ENCODE measurements at regions not wholly inside any gene's neighbourhood (a gene's known extent, or its start where the extent isn't known, plus 50 kb on each side); places are given as distances from the start of the nearest gene placed in this dataset.

- no peak overlapping the region for H3K56ac ChIP-seq (replicated peaks; ENCODE audit: insufficient read length, low read depth, low read length)
- H2AK5ac ChIP-seq (ENCODE audit: low read depth, low read length): no peak overlapping the region
- no peaks in the 10 kb centered on the region for H3K9me3 ChIP-seq (ENCODE audit: insufficient read depth in 2 of 2, low read depth in 1 of 2, low read length in 1 of 2)
- FAIRE-seq: no peak
- no peaks in the 10 kb centered on the region for H4K20me1 ChIP-seq (replicated peaks in 1 of 2; ENCODE audit: control insufficient read depth in 1 of 2, insufficient read depth in 2 of 2, low read length in 2 of 2)
- no peak overlapping the region for H3K4me3 ChIP-seq (ENCODE audit: extremely low read depth in 1 of 4, insufficient read depth in 2 of 4, low read depth in 3 of 4, low read length in 4 of 4)
- H3K4me1 ChIP-seq (replicated peaks in 1 of 4; ENCODE audit: control insufficient read depth in 3 of 4, insufficient read depth in 4 of 4, low read length in 3 of 4): peaks cover 0 to 11% (median 6%) of the 10 kb centered on the region in 4 experiments; a peak in 5 of 7 replicates
- ChIA-PET CTCF (ENCODE audit: partially characterized antibody) (interaction anchor here (0.5 to 1.2 kb wide), 3 partner anchors 11 to 104 kb away, joined by 3 read pairs; no protein-coding TSS in a partner anchor), POLR2A (ENCODE audit: partially characterized antibody) (no interaction called here)
- 80% methylated on average over 6 of the region's 6 CpGs; no CpG with 5 or more reads in 1 of the 2 experiments for WGBS, 2 experiments (ENCODE audit: extremely low coverage in 1 of 2, insufficient coverage in 1 of 2, insufficient read length in 1 of 2, insufficient replicate concordance in 2 of 2, low coverage in 1 of 2, low lambda C conversion rate in 2 of 2, missing lambda C conversion rate in 1 of 2)
- H3K27me3 ChIP-seq (replicated peaks in 1 of 4; ENCODE audit: control insufficient read depth in 3 of 4, extremely low read depth in 1 of 4, insufficient read depth in 3 of 4, low read length in 3 of 4): no peaks in the 10 kb centered on the region
- H3K14ac ChIP-seq (ENCODE audit: insufficient read length): no peak overlapping the region
- no peaks in the 10 kb centered on the region for H3K23me2 ChIP-seq (ENCODE audit: low read depth, low read length)
- H3K4ac ChIP-seq (replicated peaks; ENCODE audit: insufficient read length, low read depth, low read length): no peak overlapping the region
- no peaks in the 10 kb centered on the region for H3K79me1 ChIP-seq (ENCODE audit: low read depth, low read length)
- H2BK15ac ChIP-seq (ENCODE audit: low read length): no peak overlapping the region
- no peak overlapping the region for H3K18ac ChIP-seq (ENCODE audit: extremely low read depth, low read length)
- H2BK5ac ChIP-seq (ENCODE audit: low read depth, low read length): no peak overlapping the region
- H3K9ac ChIP-seq (replicated peaks in 1 of 4; ENCODE audit: extremely low read depth in 1 of 4, low read depth in 3 of 4, low read length in 3 of 4): no peak overlapping the region
- H2BK12ac ChIP-seq (ENCODE audit: low read depth, low read length): no peak overlapping the region
- H4K8ac ChIP-seq (ENCODE audit: extremely low read depth, insufficient read depth, low read length): no peak overlapping the region
- no peak overlapping the region for H3K4me2 ChIP-seq (ENCODE audit: insufficient read depth in 1 of 2, low read depth in 2 of 2, low read length in 2 of 2)
- H4K5ac ChIP-seq (ENCODE audit: insufficient read length, low read depth, low read length): no peak overlapping the region
- no peak overlapping the region for H3K23ac ChIP-seq (ENCODE audit: insufficient read length)
- H3K36me3 ChIP-seq (ENCODE audit: control insufficient read depth in 2 of 4, insufficient read depth in 4 of 4, low read length in 3 of 4): no peaks in the 10 kb centered on the region
- H2AFZ ChIP-seq (ENCODE audit: low read length): no peak overlapping the region
- no peaks in the 10 kb centered on the region for H3K79me2 ChIP-seq (ENCODE audit: control insufficient read depth in 1 of 2, insufficient read depth in 2 of 2, low read length in 2 of 2)
- no peak overlapping the region for H2BK20ac ChIP-seq (ENCODE audit: low read length)
- DNase-seq (ENCODE audit: low read depth in 1 of 2, low spot score in 2 of 2): no peak
- H4K91ac ChIP-seq (replicated peaks; ENCODE audit: insufficient read length, low read length): no peak overlapping the region
- no peak overlapping the region for H3K27ac ChIP-seq (ENCODE audit: low read depth, low read length)
- no peak overlapping the region for H2BK120ac ChIP-seq (replicated peaks; ENCODE audit: low read depth, low read length)
- TF ChIP-seq TBP (IDR thresholded peaks at IDR 0.05; ENCODE audit: low read depth, low read length) (no peak), CEBPB (IDR thresholded peaks at IDR 0.05; ENCODE audit: low read depth, low read length) (peak; percentile 64)
Observed at GRCh38 chr4:38601244-38601915, 62.6 kb upstream of the KLF3 start.
